ENCODE measurements at regions not wholly inside any gene's neighbourhood (a gene's known extent, or its start where the extent isn't known, plus 50 kb on each side); places are given as distances from the start of the nearest gene placed in this dataset.

- TF ChIP-seq CTCF (IDR thresholded peaks at IDR 0.05) = no peak
- no peak for TF ChIP-seq POLR2A (IDR thresholded peaks at IDR 0.05)
Observed at GRCh38 chr10:114746531-114746930, 75.0 kb upstream of the FHIP2A start.

All from esophagus squamous epithelium (tissue), 4 donors.